ENCODE measurements at regions not wholly inside any gene's neighbourhood (a gene's known extent, or its start where the extent isn't known, plus 50 kb on each side); places are given as distances from the start of the nearest gene placed in this dataset.

- TF ChIP-seq CTCF (IDR thresholded peaks at IDR 0.05) (no peak), POLR2A (IDR thresholded peaks at IDR 0.05) (no peak)
Measured at GRCh38 chr1:222326006-222326709, 221.7 kb downstream of the HHIPL2 start.
